ENCODE measurements at regions not wholly inside any gene's neighbourhood (a gene's known extent, or its start where the extent isn't known, plus 50 kb on each side); places are given as distances from the start of the nearest gene placed in this dataset.

GRCh38 chr3:178260887-178261565, 275.2 kb upstream of the KCNMB2 start:
- no peak for TF ChIP-seq CTCF (IDR thresholded peaks at IDR 0.05)
- Histone ChIP-seq H3K9me3 (no peaks in the 10 kb centered on the region), H3K27ac (no peak overlapping the region), H3K4me1 (no peaks in the 10 kb centered on the region), H3K4me3 (no peak overlapping the region), H3K27me3 (ENCODE audit: insufficient read depth in 3 of 3, low read length in 2 of 3) (no peaks in the 10 kb centered on the region), H3K36me3 (ENCODE audit: insufficient read depth in 1 of 2, low read depth in 1 of 2) (no peaks in the 10 kb centered on the region)
- intact Hi-C loops (cut with DNase I): no loop called here
- WGBS, 3 donors: 47 to 64% (median 58%) methylated on average over 4 of the region's 4 CpGs
- DNase-seq (no peak), ATAC-seq (no peak)

- Histone ChIP-seq H3K4me1 (no peaks in the 10 kb centered on the region), H3K9me3 (no peaks in the 10 kb centered on the region), H3K27me3 (ENCODE audit: insufficient read depth in 3 of 3, low read length in 2 of 3) (no peaks in the 10 kb centered on the region), H3K36me3 (ENCODE audit: insufficient read depth in 1 of 2, low read depth in 1 of 2) (no peaks in the 10 kb centered on the region), H3K27ac (no peak overlapping the region), H3K4me3 (no peak overlapping the region)
- TF ChIP-seq CTCF (IDR thresholded peaks at IDR 0.05): no peak
- WGBS, 3 donors: 87 to 88% (median 87%) methylated on average over 2 of the region's 2 CpGs
- ATAC-seq: no peak
- DNase-seq: no peak
- intact Hi-C loops (cut with DNase I): no loop called here
These were observed 272.9 kb upstream of the KCNMB2 start for GRCh38 chr3:178263236-178263916.

- intact Hi-C loops (cut with DNase I): no loop called here
- 85 to 87% (median 86%) methylated on average over 1 of the region's 1 CpG for WGBS, 3 donors
- no peaks in the 10 kb centered on the region for H3K4me1 ChIP-seq
- H3K36me3 ChIP-seq (ENCODE audit: insufficient read depth in 1 of 2, low read depth in 1 of 2): no peaks in the 10 kb centered on the region
- no peaks in the 10 kb centered on the region for H3K9me3 ChIP-seq
- DNase-seq (no peak), ATAC-seq (no peak)
- no peaks in the 10 kb centered on the region for H3K27me3 ChIP-seq (ENCODE audit: insufficient read depth in 3 of 3, low read length in 2 of 3)
- H3K4me3 ChIP-seq: no peak overlapping the region
- H3K27ac ChIP-seq: no peak overlapping the region
- no peak for TF ChIP-seq CTCF (IDR thresholded peaks at IDR 0.05)
These were observed 268.9 kb upstream of the KCNMB2 start for GRCh38 chr3:178267158-178267844.

- ATAC-seq: no peak
- no peak for DNase-seq
- Histone ChIP-seq H3K27ac (no peak overlapping the region), H3K36me3 (ENCODE audit: insufficient read depth in 1 of 2, low read depth in 1 of 2) (no peaks in the 10 kb centered on the region), H3K4me1 (no peaks in the 10 kb centered on the region), H3K4me3 (no peak overlapping the region), H3K9me3 (no peaks in the 10 kb centered on the region), H3K27me3 (ENCODE audit: insufficient read depth in 3 of 3, low read length in 2 of 3) (no peaks in the 10 kb centered on the region)
- intact Hi-C loops (cut with DNase I): no loop called here
- TF ChIP-seq CTCF (IDR thresholded peaks at IDR 0.05): no peak
- WGBS, 3 donors: 96 to 97% (median 96%) methylated on average over 4 of the region's 4 CpGs
These were observed 265.4 kb upstream of the KCNMB2 start for GRCh38 chr3:178270838-178271237.
